H1 (cell line): ENCODE measurements at regions not wholly inside any gene's neighbourhood (a gene's known extent, or its start where the extent isn't known, plus 50 kb on each side); places are given as distances from the start of the nearest gene placed in this dataset.

Experiments
- KDM5A ChIP-seq: fragments of 200-600 bp; IDR thresholded peaks from 2 replicates; pipeline ENCODE4 v1.7.1; 2012; ENCODE audit warnings: mild to moderate bottlenecking, low read length, inconsistent platforms, mixed read lengths
- NRF1 ChIP-seq: IDR thresholded peaks from 2 replicates; pipeline ENCODE4 v1.6.1; 2011; ENCODE audit warnings: mild to moderate bottlenecking, low read depth, low read length, improper control_type of control experiment
- PHF8 ChIP-seq: fragments of 200-600 bp; sonication (generic); conservative IDR thresholded peaks from 2 replicates; pipeline ENCODE4 v1.7.1; 2012; ENCODE audit warnings: low read depth, mild to moderate bottlenecking, inconsistent platforms, low read length, moderate library complexity
- RXRA ChIP-seq: IDR thresholded peaks from 2 replicates; pipeline ENCODE4 v1.6.1; 2011; ENCODE audit warnings: low read depth, mild to moderate bottlenecking, low read length, moderate library complexity; ENCODE audit not compliant: insufficient read depth
- TF ChIP-seq, protein P1 (sequence below): IDR thresholded peaks from 2 replicates; pipeline ENCODE4 v1.6.1; 2012; ENCODE audit warnings: inconsistent platforms
- TF ChIP-seq, protein P2 (sequence below): IDR thresholded peaks from 2 replicates; pipeline ENCODE4 v1.6.1; 2012; ENCODE audit warnings: low read length, inconsistent platforms

DNA sequence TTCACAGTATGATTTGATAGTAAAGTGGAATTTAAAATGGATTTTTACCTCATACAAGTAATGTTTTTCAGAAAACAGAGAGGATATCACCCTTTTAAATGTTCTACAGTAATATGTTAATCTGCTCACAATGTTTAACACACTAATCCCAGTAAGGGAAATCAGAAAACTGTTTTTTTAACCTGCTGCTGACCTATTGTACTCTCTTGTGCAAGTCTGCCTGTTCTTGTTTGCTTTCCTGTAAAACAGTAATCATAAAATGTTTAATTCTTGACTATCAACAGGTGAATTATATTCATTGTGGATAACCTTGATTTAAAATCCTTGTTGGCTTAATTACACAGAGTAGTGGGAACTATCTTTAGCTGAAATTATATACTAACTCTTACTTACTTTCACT is 126.4 kb downstream of the GNAT3 start (continued):
- TF ChIP-seq RXRA (no peak), NRF1 (no peak), PHF8 (no peak), KDM5A (no peak)
- TF ChIP-seq, protein P1, sequence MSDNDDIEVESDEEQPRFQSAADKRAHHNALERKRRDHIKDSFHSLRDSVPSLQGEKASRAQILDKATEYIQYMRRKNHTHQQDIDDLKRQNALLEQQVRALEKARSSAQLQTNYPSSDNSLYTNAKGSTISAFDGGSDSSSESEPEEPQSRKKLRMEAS, result no peak
- TF ChIP-seq, protein P2, sequence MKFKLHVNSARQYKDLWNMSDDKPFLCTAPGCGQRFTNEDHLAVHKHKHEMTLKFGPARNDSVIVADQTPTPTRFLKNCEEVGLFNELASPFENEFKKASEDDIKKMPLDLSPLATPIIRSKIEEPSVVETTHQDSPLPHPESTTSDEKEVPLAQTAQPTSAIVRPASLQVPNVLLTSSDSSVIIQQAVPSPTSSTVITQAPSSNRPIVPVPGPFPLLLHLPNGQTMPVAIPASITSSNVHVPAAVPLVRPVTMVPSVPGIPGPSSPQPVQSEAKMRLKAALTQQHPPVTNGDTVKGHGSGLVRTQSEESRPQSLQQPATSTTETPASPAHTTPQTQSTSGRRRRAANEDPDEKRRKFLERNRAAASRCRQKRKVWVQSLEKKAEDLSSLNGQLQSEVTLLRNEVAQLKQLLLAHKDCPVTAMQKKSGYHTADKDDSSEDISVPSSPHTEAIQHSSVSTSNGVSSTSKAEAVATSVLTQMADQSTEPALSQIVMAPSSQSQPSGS, result no peak
